ENCODE measurements at regions not wholly inside any gene's neighbourhood (a gene's known extent, or its start where the extent isn't known, plus 50 kb on each side); places are given as distances from the start of the nearest gene placed in this dataset.
"Not testable (repeated sequence)": the region's sequence is repeated elsewhere in the genome, so short reads cannot be mapped to it uniquely, and the experiment has no call there.

DNA sequence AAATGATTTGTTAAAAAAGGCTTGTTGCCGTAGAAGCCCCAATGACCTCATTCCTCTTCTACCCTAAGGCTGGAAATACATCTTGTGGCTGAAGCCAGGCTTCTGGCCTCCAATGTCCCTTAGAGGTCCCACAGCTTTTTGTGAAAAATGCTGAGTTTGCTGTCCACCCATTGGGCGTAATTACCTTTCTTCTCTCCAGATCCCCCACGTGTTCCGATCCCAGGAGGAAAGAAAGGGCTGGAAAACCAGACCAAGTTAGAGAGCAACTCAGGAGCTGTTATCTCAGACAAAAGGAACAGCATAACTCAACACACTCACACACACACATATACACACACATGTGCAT is 154.2 kb downstream of the MIAT start:
- DNase-seq, result no peak

DNA sequence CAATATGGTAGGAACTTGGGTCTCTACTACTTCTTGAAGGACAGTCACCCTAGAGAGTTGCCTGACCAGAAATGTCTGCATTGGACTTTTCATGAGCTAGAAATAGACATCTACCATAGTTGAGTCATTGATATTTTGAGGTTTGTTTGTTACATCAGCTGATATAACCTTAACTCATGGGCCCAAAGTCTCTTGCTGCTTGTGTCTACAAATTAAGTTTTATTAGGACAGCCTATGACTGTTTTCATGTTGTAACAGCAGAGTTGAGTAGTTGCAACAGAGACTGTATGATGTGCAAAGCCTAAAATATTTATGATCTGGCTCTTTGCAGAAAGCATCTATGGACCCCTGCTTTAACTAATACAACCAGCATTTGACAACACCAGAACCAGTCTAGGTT is 155.3 kb downstream of the MIAT start:
- no peak for DNase-seq

DNA sequence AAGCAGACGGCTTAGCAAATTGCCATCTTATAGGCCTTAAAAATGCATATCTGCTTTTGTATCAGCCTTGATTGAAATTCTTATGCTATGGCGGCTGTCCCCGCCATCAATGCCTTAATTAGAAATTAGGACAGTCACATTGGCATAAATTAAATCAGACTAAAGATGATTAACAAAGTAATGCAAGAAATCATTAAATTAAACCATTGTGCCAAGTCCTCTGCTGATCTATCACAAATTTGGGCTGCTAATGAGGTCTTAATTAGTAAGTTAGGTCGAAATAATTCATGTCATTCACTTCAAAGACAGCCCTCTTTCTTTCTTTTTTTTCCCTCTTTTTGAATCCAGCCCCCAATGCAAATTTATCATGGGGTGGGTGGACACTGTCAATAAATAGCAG is 159.3 kb downstream of the MIAT start:
- no peak for DNase-seq

DNA sequence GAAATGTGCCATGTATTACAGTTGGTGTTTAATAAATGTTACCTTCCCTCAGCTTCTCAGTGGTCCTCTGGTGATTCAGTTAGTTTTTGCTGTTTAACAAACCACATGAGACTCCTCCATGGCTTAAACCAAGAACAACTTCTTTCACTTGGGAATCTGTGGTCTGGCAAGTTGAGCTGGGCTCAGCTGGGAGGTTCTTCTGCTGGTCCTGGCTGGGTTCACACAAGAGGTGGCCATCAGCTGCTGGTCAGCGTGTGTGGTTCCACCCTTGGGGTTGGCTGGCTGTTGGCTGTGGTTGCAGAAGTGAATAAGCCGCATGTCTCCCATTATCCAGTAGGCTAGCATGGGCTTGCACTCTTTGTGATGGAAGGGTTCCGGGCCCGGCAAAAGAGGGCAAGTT is 160.5 kb downstream of the MIAT start:
- no peak for DNase-seq

DNA sequence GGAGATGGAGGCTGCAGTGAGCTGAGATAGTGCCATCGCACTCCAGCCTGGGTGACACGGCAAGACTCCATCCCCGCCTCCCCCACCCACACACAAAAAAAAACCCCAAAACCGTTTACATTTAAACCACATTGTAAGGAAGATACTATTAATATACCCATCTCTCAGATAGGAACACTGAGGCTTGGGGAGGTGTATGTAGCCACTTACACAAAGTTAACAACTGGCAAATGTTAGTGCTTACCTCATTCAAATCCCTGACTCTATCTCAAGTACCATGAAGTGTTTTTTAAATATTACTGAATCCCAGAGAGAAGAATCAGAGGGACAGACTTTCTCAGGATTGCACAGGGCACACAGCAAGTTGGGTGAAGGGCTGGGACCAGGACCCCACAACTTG is 164.5 kb downstream of the MIAT start:
- DNase-seq, result no peak

DNA sequence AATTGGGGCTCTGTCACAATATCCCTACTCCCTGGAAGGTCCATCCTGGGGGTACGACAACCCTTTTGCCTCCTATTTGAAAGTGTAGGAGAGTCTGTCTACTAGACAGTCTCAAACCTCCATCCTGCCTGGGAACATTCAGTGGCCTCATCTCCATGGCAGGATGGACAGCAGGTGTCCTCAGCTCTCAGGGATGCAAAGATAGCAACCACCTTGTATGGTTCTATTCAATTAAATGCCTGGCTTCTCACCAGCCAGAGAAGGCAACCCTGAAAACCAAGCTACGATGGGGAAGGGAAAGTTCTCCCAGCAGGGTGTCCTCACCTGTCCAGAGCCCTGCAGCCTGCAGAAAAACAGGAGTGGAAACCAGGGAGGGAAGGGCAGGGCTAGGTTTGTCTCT is 164.9 kb downstream of the MIAT start:
- DNase-seq, result no peak

DNA sequence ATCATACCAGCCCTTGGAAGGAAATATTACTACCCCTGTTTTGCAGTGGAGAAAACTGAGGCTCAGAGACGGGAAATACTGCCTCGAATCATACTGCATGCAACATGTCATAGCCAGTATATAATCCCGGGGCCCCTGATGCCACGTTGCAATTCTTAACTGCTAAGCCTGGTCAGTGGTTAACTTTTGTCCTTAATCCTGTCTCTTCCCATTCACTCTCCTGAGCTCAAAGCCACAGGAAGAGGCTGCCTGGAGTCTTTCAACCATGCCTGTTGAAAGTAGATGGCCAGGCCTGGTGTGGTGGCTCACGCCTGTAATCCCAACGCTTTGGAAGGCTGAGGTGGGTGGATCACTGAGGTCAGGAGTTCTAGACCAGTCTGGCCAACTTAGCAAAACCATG is 166.6 kb downstream of the MIAT start:
- DNase-seq, result no peak

DNA sequence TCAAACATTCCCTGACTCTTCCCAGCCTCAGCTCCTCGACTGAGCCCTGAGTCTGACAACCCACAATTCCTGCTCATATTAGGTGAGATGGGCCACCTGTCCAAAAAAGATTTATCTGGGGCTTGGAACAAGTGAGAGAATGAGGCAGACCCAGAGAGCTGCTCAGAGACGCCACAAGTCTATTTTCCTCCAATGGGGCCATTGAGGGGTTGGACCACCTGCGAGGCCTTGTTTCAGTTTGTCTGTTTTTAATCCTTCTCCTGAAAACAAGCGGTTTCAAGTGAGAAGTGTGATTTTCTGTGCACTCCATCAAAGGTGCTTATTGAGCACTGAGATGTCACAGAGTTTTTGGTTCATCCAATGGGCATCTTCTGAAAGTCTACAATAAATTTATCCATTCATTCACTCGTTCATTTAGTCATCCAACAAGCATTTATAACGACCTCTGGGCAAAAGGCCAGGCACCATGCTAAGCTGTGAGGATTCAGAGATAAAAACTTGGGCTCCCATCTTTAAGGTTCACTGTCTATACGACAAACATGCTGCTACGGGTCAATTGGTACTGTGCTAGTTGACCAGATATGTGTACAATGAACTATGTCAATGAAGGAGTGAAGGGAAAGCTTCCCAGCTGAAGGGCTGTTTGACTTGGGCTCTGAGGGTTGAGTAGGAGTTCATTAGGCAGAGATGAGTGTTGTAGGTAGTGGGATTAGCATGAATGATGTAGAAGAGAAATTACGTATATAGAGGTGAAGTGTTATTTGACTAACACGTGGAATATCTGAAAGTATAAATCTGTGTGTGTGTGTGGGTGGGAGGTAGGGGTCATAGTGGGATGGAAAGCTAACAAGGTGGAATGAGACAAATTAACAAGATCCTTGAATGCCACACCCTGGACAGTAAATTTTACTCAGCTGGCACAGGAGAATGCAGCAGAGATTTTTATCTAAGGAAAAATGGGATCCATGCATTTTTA is 168.9 kb downstream of the MIAT start:
- no peak for DNase-seq

DNA sequence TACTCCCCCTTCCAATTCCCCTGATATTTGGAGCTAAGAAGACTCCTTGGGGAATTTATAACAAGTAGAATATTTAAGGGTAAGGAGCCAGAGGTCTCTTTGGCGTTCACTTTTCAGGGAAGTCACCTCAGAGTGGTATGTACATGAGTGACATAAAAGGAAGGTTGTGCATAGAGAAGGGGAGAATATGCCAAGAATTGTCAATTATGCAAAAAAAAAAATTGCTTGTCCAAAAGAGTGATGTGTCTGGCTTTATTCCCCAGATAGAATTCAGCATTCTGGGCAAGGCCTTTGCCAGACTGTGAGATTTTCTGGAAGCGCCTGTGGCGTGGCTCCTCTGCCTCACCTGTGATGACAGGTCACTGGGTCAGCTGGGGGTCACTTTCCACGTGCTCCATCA is 170.2 kb downstream of the MIAT start:
- DNase-seq, result no peak

DNA sequence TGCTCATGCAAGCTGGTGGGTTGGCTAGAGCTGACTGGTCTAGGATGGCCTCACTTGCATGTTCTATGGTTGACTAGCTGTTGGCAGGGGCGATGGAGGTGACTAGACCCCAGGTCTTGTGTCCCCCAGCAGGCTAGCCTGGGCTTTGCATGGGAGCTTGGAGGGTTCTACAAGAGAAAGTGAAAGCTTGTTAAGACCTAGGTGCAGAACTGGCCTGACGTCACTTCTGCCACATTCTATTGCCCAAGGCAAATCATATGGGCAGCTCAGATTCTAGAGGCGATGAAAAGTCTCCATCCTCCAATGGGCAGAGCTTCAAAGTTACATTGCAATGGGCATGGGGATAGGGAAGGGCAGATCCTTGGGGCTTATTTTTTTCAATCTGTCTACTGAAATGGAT is 170.9 kb downstream of the MIAT start:
- DNase-seq, result no peak

DNA sequence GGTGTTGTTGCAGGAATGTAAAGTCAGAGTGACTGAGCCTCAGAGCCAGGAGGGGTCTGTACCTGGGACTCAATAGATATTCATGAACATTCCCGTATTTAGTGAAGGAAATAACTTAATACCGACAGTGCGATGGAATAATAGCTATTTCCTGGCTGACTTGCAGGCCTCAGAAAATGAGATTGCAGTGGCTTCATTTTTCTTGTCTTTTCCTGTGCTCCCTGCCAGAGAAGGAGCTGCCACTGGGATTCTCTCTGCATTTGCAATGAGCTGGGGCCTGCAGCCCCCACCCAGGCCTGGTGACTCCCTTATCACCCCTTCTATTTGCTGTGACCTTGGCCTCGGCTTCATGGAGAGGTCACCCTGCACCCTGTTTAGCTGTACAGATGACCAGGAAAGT is 173.4 kb downstream of the MIAT start:
- DNase-seq, result no peak

DNA sequence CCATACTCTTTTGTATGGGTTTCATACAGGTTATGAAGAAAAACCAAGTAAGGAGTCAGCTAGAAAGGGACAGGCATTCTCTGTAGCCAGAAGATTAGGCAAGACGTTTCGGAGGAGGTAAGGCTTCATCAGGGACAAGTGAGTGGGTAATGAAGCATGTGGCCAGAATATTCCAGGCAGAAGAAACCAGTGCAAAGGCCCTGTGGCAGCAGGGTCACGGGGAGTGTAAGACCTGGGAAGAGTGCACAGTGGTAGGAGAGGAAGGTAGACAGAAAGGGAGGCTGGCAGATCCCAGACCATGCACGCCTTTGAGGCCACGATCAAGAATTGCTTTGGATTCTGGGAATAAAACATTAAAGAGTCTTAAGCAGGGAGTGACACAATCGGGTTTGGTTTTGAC is 177.6 kb downstream of the MIAT start:
- no peak for DNase-seq

DNA sequence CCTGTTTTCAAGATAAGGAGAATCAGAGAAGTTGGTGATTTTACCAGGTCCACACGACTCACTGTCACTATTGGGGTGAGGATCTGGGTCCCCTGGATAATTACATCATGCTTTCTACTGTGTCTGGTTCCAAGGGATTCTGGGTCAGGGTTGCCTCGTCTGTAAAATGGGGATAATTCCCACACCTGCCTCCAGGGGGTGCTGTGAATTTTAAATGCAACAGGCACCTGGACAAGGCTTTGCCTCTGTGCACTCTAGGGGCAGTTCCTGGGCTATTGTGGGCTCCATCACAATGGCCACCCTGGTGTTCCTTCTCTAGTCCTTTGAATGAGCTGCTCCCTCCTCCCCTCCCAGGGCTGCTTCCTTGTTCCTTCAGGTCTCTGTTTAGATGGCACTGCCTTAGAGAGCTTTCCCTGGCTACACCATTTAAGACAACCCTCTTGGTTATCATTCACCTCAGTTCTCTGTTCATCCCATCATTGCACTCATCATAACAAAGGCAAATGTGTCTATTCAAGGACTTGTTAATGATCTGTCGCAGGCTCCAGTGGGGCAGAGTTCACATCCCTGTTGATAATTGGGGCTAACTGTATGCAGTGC is 178.6 kb downstream of the MIAT start:
- DNase-seq, result peak; percentile 12 to 15

DNA sequence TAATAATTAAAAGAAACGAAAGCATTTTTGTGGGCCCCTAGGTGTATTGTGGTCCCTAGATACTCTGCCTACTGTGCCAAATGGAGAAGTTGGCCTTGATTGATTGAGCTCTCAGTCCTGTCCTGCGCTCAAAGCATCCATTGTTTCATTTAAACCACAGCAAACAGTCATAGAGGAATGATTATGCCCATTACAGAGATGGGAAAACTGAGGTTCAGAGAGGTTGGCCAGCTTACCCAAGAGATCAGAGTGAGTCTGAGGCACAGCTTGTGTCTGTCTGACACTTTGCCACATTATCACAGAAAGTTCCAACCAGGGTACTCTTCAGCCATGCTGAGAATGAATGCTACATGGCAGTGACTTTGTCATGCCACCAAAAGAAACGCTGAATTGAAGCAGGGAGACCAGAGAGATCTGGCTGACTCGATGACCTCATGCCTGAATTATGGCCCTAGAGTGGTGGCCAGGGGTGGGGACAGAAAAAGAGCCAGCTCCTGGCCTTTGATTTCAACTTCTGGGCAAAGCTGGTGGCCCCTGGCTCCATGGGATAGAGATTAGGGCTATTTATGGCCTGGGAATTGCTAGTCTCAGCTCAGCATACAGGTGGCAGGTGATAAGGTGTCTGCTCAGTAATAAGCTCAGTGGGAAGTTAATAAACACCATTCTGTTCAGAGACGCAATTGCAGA is 180.5 kb downstream of the MIAT start:
- no peak for DNase-seq

DNA sequence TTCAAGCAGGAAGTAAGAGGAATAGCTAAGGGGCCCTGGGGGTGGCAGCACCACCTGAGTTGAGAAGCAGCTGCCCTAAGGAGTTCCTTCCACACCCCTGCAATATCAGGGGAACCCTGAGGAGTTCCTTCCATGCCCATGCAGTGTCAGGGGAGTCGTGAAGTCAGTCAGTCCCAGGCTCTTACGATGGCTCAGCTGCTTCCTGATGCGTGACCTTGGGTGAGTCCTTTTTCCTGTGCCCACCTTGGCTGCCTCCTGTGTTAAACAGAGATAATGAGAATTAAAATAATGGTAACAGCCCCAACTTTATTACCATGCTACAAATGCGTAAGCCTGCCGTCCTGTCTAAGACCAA is 181.1 kb downstream of the MIAT start:
- DNase-seq, result no peak

DNA sequence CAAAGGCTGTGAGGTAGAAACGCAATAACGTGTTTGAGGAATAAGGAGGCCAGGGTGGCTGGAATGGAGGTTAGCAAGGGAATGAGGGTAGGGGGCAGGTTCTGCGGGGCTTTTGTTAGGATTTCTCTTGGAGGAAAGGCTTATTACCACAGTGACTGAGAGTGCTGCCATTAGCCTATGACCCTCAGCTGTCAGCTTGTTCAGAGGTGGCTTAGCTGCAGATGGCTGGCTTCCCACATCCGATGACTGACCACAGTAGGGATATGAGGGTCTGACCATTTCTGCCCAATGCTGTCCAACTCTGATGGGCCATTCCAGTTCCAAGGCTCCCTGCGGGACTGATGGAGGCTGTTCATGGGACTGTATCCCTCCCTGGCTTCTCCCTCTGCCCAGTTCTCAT is 181.8 kb downstream of the MIAT start:
- DNase-seq, result no peak

DNA sequence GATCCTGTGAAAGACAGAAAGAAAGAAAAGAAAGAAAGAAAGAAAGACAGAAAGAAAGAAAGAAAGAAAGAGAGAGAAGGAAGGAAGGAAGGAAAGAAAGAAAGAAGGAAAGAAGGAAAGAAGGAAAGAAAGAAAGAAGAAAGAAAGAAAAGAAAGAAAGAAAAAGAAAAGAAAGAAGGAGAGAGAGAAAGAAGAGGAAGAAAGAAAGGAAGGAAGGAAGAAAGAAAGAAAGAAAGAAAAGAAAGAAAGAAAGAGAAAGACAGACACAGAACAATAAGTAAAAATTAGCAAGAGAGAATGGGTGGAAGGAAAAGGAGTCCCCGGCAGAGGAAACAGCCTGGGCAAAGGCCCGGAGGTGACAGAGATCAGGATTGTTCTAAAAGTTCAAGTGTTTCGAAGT is 183.4 kb downstream of the MIAT start:
- not testable (repeated sequence) for DNase-seq

DNA sequence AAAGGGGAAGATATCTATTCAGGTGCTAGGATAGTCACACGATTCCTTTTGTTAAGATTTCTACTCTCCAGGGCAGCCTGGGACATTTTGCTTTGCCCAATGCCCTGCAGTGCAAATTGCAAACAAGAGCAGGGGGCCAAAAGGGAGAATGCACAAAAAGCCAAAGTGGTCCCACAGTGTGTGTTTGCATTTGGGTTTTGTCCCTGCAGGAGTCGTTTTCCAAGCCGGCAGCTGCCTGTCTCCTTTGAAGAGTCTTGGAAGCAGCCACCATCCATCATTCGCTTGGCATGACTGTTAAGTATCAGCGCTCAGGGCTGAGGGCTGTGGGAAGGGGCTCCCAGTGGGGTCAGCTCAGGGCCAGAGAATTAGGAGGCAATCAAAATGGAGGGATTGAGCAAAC is 184.7 kb downstream of the MIAT start:
- DNase-seq, result no peak

DNA sequence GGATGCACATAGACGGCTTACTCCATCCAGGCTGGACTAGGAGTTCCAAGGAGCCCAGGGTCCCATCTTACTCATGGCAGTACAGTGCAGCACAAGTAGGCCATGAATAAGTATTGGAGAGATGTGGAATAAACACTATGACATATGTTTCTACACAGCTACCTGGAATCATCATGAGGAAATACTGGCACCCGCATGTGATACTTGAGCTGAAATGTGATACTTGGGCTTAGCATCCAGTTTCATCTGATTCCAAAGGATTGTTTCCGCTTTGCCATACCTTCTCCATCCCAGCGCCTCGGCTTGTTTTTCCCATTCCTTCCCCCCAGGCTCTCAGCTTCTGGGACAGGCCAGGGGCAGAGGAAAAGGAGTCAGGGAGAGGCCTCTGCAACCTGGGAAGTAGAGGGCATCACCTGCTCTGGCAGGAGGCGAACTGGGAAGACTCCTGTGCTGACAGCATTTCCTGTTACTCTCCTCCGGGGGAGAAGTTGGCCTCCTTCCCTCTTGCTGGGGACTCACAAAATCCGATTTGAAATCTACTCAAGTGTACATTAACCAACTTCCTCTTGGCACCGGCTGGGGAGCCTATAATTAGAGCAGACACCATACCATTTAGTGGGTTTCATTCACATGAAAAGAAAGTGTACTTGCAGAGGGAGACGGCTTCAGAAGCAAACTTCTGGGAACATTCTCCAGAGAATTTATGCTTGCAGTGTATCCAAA is 187.8 kb downstream of the MIAT start:
- no peak for DNase-seq

DNA sequence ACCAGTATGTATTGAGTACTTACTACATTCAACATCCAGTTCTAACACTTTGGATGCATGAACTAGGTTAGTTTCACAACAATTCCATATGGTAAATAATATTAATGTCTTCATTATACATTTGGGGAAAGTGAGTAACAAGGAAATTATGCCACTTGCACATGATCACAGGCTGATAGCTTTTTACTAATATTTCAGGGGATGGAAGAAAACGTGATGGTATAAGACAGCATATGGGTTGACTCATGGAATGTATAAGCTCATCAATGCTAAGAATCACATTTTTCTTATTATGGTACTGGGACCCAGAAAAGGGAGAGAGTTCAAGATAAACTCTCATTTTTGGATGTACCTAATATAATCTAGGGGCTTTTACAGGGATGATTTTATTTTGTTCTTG is 188.7 kb downstream of the MIAT start:
- DNase-seq, result no peak

DNA sequence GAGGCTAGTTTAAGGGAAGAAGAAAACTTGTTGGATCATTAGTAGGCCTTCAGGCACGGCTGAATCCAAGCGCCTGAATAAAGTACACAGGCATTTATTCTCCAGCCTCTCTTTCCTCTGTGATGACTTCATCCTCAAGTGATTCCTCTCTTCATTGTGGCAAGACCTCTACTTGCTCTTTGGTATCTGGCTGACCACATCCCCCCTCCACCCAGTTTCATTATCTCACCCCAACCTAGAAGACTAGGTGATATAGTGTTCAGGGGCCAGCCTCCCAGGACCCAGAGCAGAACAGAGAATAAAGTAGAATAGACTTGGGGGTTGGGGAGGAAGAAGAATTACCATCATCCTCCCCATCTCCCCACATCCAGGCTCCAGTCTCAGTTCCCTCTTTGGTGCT is 189.3 kb downstream of the MIAT start:
- DNase-seq, result no peak

DNA sequence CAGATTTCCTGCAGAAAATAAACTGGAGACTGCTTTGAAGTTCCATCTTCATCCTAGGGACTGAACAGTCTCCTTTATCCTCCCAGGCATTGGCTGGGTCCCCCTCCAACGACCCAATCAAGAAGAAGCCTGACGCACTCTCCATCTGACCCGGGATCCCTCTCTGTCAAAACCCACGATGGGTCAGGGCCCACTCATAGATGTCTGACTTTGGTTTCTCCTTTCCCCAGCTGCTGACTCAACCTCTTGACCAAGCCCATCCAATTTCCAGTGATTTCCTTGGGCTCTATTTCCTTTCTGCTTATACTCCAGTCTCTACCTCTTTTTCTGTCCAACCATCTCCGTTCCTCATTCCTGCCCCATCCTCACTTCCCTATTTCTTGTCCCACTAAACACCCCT is 189.7 kb downstream of the MIAT start:
- DNase-seq, result no peak

DNA sequence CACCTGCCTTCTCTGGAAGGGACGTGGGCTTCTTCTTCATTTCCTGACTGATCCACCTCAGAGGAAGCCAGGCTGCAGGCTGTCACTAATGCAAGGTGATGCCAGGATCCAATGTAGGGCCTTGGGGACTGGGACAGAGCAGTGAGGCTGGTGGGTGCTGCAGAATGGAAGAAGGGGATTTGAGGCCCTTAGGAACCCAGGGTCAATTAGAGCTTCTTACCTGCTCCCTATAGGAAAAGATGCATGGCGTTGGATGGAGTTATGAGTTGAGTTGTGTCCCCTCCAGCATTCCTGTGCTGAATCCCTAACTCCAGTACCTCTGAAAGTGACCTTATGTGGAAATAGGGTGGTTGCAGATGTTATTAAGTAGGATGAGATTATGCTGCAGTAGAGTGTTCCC is 190.4 kb downstream of the MIAT start:
- DNase-seq, result no peak

Measured in activated CD4-positive, alpha-beta T cell treated with anti-CD3 and anti-CD28 coated beads, Interleukin-2, amount 50 U/mL, for 4 hours (primary cell).